ENCODE measurements at regions not wholly inside any gene's neighbourhood (a gene's known extent, or its start where the extent isn't known, plus 50 kb on each side); places are given as distances from the start of the nearest gene placed in this dataset.

GRCh38 chr12:4161718-4162117, 111.8 kb upstream of the CCND2 start:
- TF ChIP-seq, protein P1, sequence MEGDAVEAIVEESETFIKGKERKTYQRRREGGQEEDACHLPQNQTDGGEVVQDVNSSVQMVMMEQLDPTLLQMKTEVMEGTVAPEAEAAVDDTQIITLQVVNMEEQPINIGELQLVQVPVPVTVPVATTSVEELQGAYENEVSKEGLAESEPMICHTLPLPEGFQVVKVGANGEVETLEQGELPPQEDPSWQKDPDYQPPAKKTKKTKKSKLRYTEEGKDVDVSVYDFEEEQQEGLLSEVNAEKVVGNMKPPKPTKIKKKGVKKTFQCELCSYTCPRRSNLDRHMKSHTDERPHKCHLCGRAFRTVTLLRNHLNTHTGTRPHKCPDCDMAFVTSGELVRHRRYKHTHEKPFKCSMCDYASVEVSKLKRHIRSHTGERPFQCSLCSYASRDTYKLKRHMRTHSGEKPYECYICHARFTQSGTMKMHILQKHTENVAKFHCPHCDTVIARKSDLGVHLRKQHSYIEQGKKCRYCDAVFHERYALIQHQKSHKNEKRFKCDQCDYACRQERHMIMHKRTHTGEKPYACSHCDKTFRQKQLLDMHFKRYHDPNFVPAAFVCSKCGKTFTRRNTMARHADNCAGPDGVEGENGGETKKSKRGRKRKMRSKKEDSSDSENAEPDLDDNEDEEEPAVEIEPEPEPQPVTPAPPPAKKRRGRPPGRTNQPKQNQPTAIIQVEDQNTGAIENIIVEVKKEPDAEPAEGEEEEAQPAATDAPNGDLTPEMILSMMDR (conservative IDR thresholded peaks at IDR 0.05; ENCODE audit: low read length) = no peak
- no peak for TF ChIP-seq EZH2phosphoT487 (IDR thresholded peaks at IDR 0.05; ENCODE audit: borderline replicate concordance, low read depth, low read length)
